GM19463 (cell line): ENCODE measurements at regions not wholly inside any gene's neighbourhood (a gene's known extent, or its start where the extent isn't known, plus 50 kb on each side); places are given as distances from the start of the nearest gene placed in this dataset.

Source experiments
- ATAC-seq: cut with Tn5 transposase; IDR thresholded peaks from one replicate; pipeline ENCODE4 v1.9.1; 2021; ENCODE audit warnings: mild to moderate bottlenecking, moderate library complexity; ENCODE audit not compliant: unreplicated experiment

GRCh38 chr16:86181526-86181925 lies 282.6 kb downstream of the IRF8 start:
- ATAC-seq, result no peak

GRCh38 chr16:86184185-86184584 lies 285.2 kb downstream of the IRF8 start:
- no peak for ATAC-seq

GRCh38 chr16:86185089-86185488 lies 286.1 kb downstream of the IRF8 start:
- ATAC-seq, result no peak

GRCh38 chr16:86186313-86186712 lies 287.4 kb downstream of the IRF8 start:
- no peak for ATAC-seq

GRCh38 chr16:86189934-86190333 lies 291.0 kb downstream of the IRF8 start:
- ATAC-seq, result no peak

- ATAC-seq, result no peak
These were observed 292.7 kb downstream of the IRF8 start for GRCh38 chr16:86191663-86192062.

GRCh38 chr16:86193528-86194193 lies 294.7 kb downstream of the IRF8 start:
- no peak for ATAC-seq

GRCh38 chr16:86195863-86196630 lies 297.1 kb downstream of the IRF8 start:
- no peak for ATAC-seq

- ATAC-seq, result no peak
These were observed 297.9 kb downstream of the IRF8 start for GRCh38 chr16:86196687-86197391.

GRCh38 chr16:86198206-86199118 lies 299.5 kb downstream of the IRF8 start:
- no peak for ATAC-seq

GRCh38 chr16:86199182-86199581 lies 300.2 kb downstream of the IRF8 start:
- ATAC-seq, result no peak

- no peak for ATAC-seq
These were observed 301.1 kb downstream of the IRF8 start for GRCh38 chr16:86199871-86200695.

GRCh38 chr16:86200722-86201121 lies 301.8 kb downstream of the IRF8 start:
- no peak for ATAC-seq

- ATAC-seq, result no peak
These were observed 302.8 kb downstream of the IRF8 start for GRCh38 chr16:86201746-86202145.

- no peak for ATAC-seq
These were observed 303.3 kb downstream of the IRF8 start for GRCh38 chr16:86202267-86202666.

GRCh38 chr16:86202760-86203426 lies 303.9 kb downstream of the IRF8 start:
- no peak for ATAC-seq

GRCh38 chr16:86203557-86204275 lies 304.8 kb downstream of the IRF8 start:
- no peak for ATAC-seq

- no peak for ATAC-seq
These were observed 304.6 kb upstream of the FOXF1 start for GRCh38 chr16:86205521-86206245.
